ENCODE measurements at regions not wholly inside any gene's neighbourhood (a gene's known extent, or its start where the extent isn't known, plus 50 kb on each side); places are given as distances from the start of the nearest gene placed in this dataset.

GRCh38 chr12:92061061-92061460, 84.6 kb downstream of the BTG1 start:
- TF ChIP-seq CTCF (IDR thresholded peaks at IDR 0.05; ENCODE audit: poor library complexity) (no peak), EZH2 (IDR thresholded peaks at IDR 0.05; ENCODE audit: borderline replicate concordance) (no peak)

All from hepatocyte (in vitro differentiated cells).